Activated naive CD8-positive, alpha-beta T cell (primary cell): ENCODE measurements at regions not wholly inside any gene's neighbourhood (a gene's known extent, or its start where the extent isn't known, plus 50 kb on each side); places are given as distances from the start of the nearest gene placed in this dataset.

Experiments
- H3K27ac Mint-ChIP-seq: one replicate; pipeline ENCODE4 v1.8.0; 2021; ENCODE audit warnings: mixed read lengths
- H3K27me3 Mint-ChIP-seq: one replicate; pipeline ENCODE4 v1.8.0; 2021; ENCODE audit warnings: mixed read lengths
- H3K36me3 Mint-ChIP-seq: one replicate; pipeline ENCODE4 v1.8.0; 2021; ENCODE audit warnings: mixed read lengths
- H3K4me1 Mint-ChIP-seq: one replicate; pipeline ENCODE4 v1.8.0; 2021; ENCODE audit warnings: low read depth, mixed read lengths
- H3K4me3 Mint-ChIP-seq: one replicate; pipeline ENCODE4 v1.8.0; 2021; ENCODE audit warnings: mild to moderate bottlenecking, mixed read lengths
- H3K9me3 Mint-ChIP-seq: one replicate; pipeline ENCODE4 v1.8.0; 2021; ENCODE audit warnings: low read depth, mixed read lengths

DNA sequence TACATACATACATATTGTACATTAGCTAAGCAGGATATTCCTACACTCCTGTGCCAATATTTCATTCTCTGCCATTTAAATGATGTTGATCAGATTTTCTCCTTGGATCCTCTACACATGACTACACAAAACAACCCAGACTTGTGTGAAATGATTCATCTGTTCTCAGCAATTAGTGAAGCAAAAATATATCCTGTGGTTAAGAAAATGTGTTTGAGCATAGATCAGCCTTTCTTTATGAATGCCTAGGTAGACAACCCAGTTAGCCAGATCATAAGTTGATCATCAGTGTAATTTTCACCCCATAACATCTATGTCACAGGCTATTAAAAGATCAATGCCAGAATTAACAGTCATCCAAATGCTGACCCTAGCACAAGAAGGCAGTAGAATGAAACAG is 275.2 kb upstream of the EDNRB start:
- H3K4me1 Mint-ChIP-seq, result no peaks in the 10 kb centered on the region
- no peaks in the 10 kb centered on the region for H3K36me3 Mint-ChIP-seq
- peaks cover 5% of the 10 kb centered on the region for H3K27me3 Mint-ChIP-seq
- H3K4me3 Mint-ChIP-seq, result no peak overlapping the region
- H3K27ac Mint-ChIP-seq, result no peak overlapping the region
- no peaks in the 10 kb centered on the region for H3K9me3 Mint-ChIP-seq

DNA sequence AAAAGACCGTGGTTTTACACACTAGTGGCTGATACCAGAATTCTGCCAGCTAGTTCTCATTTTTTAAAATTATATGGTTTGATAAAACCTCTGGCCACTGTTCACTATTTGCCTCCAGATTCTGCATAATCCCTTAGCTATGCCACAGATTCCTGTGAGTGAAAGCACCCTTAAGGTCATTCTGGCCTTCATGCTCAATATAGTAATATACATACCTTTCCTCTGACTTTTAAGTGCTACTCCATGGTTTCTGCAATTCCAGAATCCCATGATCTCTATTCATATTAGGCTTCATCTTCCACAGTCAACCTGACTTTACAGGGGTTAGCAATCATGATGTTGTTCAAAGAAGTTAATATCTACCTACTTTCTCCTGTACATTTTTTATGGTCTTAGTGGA is 274.1 kb upstream of the EDNRB start:
- Mint-ChIP-seq H3K9me3 (no peaks in the 10 kb centered on the region), H3K27me3 (peaks cover 5% of the 10 kb centered on the region), H3K27ac (no peak overlapping the region), H3K4me1 (no peaks in the 10 kb centered on the region), H3K36me3 (no peaks in the 10 kb centered on the region), H3K4me3 (no peak overlapping the region)

DNA sequence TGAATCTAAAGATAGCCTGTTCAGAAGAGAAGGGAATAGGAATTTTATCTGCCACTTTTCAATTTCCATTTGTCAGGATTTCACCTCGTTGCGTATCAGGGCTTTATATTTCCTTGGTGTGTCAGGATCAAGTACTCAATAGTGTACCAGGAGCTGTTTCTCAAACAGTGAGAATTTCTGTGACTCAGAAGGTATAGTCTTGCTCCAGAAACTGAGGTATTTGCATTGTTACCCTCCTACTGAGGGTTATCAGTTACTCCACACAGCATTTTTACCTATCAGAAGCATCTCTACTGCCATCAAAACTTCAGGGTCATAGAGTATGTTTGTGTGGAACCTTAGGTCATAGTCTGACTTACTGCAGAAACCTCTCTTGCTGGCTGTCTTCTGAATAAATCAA is 271.7 kb upstream of the EDNRB start:
- Mint-ChIP-seq H3K9me3 (no peaks in the 10 kb centered on the region), H3K27ac (no peak overlapping the region), H3K36me3 (no peaks in the 10 kb centered on the region), H3K4me3 (no peak overlapping the region), H3K4me1 (no peaks in the 10 kb centered on the region), H3K27me3 (peaks cover 3% of the 10 kb centered on the region)

DNA sequence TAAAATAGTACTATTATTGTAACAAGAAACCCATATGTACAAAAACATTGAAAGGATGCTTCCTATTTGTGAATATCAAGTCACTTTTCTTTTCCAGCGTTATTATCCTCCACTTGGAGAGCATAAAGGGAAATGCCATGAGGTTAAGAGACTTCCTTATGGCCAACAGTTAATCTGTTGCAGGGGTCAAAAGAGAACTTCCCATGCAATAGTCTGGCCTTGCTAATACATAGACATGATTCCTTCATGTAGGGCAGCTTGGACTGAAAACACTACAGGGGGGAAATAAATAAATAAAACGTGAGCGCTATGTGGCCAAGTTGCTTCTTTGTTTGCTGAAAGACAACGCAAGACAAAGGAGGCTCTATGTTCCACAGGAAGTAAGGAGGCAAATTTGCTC is 269.1 kb upstream of the EDNRB start:
- no peaks in the 10 kb centered on the region for H3K4me1 Mint-ChIP-seq
- H3K27me3 Mint-ChIP-seq, result peaks cover 2% of the 10 kb centered on the region

DNA sequence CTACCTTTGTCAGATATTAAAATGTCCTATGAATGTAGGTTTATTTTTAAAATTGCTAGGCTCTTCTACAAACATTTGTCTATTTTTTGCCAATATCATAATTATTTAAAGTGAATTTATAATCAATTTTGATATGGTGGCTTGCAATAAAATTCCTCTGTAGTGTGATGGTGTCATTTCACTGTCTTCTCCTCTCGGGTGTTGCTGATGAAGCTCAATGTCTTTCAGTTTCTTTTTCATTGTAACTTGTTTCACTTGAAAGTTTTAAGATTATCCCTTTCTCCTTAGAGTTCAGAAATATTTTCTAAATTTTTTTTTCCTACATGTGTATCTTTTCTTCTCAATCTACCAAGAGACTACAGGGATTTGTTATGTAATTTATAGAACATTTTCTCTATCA is 267.1 kb upstream of the EDNRB start:
- Mint-ChIP-seq H3K4me3 (no peak overlapping the region), H3K4me1 (no peaks in the 10 kb centered on the region), H3K27ac (no peak overlapping the region), H3K9me3 (no peaks in the 10 kb centered on the region), H3K36me3 (no peaks in the 10 kb centered on the region), H3K27me3 (peaks cover 7% of the 10 kb centered on the region)

More for the DNA sequence above, 269.1 kb upstream of the EDNRB start:
- no peaks in the 10 kb centered on the region for H3K36me3 Mint-ChIP-seq
- no peaks in the 10 kb centered on the region for H3K9me3 Mint-ChIP-seq
- no peak overlapping the region for H3K27ac Mint-ChIP-seq
- no peak overlapping the region for H3K4me3 Mint-ChIP-seq

DNA sequence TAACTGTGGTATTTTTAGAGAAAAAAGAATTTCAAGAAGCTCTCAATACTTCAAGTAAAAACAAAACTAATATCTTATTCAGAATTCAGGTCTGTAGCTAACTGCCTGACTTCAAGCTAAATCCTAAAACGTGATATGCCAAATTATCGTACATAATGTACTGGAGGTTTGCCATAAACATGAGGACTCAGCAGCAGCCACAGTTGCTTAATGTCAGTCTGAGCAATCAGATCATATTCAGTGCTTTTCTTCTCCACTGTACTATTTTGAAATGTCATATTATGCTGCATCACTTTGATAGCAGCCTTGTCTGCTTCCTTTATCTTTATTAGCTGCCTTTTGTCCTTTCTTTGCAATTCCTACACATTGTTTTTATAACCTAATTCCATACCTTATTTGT is 265.1 kb upstream of the EDNRB start:
- H3K9me3 Mint-ChIP-seq, result no peaks in the 10 kb centered on the region
- H3K4me1 Mint-ChIP-seq, result no peaks in the 10 kb centered on the region
- H3K4me3 Mint-ChIP-seq, result no peak overlapping the region
- H3K36me3 Mint-ChIP-seq, result no peaks in the 10 kb centered on the region
- no peak overlapping the region for H3K27ac Mint-ChIP-seq
- H3K27me3 Mint-ChIP-seq, result peaks cover 7% of the 10 kb centered on the region

DNA sequence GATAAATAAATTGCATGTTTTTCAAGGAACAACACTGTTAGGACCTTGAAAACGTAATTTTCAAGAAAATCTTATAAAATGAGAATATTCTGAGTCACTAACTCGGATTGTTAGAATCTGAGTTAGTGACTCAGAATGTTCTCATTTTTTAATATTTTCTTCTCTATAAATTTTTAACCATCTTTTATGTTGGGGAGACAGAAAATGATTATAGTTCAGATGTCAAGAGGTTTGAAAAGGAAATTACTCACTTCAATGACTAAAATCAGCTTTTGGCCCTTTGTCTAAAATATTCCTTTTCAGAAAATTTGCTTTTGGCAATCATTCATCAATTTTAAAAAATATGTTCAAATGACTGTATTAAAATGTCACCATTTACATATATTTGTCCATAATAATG is 264.2 kb upstream of the EDNRB start:
- peaks cover 7% of the 10 kb centered on the region for H3K27me3 Mint-ChIP-seq
- H3K9me3 Mint-ChIP-seq, result no peaks in the 10 kb centered on the region
- H3K27ac Mint-ChIP-seq, result no peak overlapping the region
- no peak overlapping the region for H3K4me3 Mint-ChIP-seq
- no peaks in the 10 kb centered on the region for H3K36me3 Mint-ChIP-seq
- H3K4me1 Mint-ChIP-seq, result no peaks in the 10 kb centered on the region

DNA sequence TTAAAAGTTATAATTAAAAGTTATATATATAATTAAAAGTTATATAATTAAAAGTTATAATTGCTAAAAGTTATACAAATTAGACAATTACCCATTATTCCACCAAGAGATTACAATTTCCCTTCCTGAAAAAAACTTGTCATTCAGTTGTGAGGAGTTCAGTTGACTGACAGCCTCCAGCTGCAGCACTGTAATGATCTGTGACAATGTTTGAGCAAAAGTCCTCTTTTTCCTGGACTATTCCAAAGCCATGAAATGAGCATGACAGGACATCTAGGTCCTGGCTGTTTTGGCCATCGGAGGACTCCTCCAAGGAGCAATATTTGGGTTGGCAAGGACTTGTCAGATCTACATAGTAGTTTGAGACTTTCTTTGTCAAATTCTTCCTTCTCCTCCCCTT is 258.7 kb upstream of the EDNRB start:
- no peaks in the 10 kb centered on the region for H3K36me3 Mint-ChIP-seq
- H3K9me3 Mint-ChIP-seq, result peaks cover 1% of the 10 kb centered on the region
- no peak overlapping the region for H3K27ac Mint-ChIP-seq
- H3K4me1 Mint-ChIP-seq, result no peaks in the 10 kb centered on the region
- peaks cover 7% of the 10 kb centered on the region for H3K27me3 Mint-ChIP-seq
- no peak overlapping the region for H3K4me3 Mint-ChIP-seq

DNA sequence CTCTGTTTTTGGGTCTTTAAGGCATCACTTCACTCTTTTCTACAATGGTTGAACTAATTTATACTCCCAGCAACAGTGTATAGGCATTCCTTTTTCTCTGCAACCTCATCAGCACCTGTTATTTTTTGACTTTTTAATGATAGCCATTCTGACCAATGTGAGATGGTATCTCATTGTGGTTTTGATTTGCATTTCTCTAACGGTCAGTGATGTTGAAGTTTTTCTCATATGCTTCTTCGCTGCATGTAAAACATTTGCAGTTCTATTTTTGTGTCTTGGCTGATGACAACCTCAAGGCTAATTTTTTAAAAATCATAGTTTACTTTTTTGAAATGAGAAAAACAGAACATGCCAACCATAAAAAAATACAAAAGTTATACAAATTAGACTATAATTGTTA is 258.2 kb upstream of the EDNRB start:
- Mint-ChIP-seq H3K27me3 (peaks cover 3% of the 10 kb centered on the region), H3K4me1 (no peaks in the 10 kb centered on the region), H3K36me3 (no peaks in the 10 kb centered on the region), H3K9me3 (peaks cover 2% of the 10 kb centered on the region), H3K27ac (no peak overlapping the region), H3K4me3 (no peak overlapping the region)

DNA sequence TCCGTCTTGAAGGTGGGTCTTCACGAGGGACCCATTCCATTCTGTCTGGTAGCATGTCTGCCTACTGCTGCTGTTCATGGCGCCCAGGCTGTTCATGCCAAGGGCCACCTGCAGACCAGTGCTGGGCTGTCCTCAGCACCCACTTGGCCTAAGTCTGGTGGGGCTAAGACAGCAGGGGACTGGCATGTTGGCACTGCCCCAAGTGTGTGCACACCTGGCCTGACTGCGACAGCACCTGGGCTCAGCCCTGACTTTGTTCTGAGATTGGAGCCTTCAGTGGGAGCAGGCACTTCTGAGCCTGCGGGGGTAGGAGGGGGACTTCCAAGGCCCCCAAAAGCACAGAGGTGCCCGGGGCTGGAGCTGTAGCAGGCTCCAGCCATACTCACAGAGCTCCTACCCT is 250.8 kb upstream of the EDNRB start:
- H3K4me3 Mint-ChIP-seq, result no peak overlapping the region
- no peak overlapping the region for H3K27ac Mint-ChIP-seq
- peaks cover 2% of the 10 kb centered on the region for H3K27me3 Mint-ChIP-seq
- H3K4me1 Mint-ChIP-seq, result no peaks in the 10 kb centered on the region
- H3K36me3 Mint-ChIP-seq, result no peaks in the 10 kb centered on the region
- peaks cover 2% of the 10 kb centered on the region for H3K9me3 Mint-ChIP-seq

DNA sequence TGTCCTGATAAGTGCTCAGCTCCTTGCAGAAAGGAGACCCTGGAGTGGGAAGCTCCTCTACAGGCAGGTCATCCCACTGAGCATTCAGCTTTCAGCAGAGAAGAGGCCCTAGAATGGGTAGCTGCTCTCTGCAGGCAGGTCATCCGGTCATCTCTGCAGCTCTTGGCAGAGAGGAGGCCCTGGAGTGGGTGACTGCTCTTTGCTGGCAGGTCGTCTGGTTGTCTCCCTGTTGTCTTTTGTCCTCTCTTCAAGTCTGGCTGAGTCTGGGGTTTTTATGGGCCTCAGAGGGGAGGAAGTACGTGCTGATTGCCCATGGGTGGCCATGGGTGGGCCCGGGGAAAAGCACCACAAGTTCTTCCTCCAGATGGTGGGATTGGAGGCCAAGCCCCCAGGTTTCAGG is 250.3 kb upstream of the EDNRB start:
- Mint-ChIP-seq H3K9me3 (peaks cover 2% of the 10 kb centered on the region), H3K4me3 (no peak overlapping the region), H3K27ac (no peak overlapping the region), H3K36me3 (no peaks in the 10 kb centered on the region), H3K27me3 (peaks cover 2% of the 10 kb centered on the region), H3K4me1 (no peaks in the 10 kb centered on the region)

DNA sequence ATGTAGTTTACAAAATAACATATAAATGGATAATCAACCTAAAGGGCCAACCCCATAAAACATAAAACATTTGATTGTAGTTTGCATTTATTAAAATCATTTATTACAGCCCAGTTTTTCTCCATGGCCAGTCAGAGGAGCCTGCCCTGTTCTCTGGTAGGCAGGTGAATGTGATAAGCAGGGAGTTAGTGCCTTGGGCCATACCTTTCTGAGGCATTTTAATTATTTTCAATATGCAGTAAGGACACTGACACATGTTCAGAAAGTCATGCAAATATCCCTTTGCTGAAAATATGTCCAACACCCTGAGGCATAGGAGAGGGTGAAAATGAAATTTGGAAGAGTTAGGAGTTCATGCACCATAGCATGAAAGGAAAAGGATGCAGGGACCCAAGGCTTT is 242.6 kb upstream of the EDNRB start:
- Mint-ChIP-seq H3K36me3 (no peaks in the 10 kb centered on the region), H3K9me3 (no peaks in the 10 kb centered on the region), H3K27me3 (peaks cover 7% of the 10 kb centered on the region), H3K4me3 (no peak overlapping the region), H3K4me1 (no peaks in the 10 kb centered on the region), H3K27ac (no peak overlapping the region)

DNA sequence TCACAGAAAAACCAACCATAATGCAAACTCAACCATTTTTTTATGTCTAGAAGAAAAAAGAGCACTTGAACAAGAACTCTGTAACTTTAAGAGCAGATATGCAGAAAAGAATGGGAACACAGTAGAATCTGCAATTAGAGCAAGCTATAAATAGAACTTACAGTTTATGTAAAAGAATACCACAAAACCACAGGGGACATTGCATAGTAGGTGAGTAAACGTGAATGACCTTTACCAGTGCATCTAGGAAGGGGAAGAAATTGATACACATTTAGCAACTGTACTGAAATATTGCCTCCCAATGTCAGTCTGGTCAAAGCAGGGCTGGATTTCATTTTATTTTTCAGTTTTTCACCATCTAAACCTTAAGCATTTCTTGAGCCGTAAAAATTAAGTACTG is 242.2 kb upstream of the EDNRB start:
- Mint-ChIP-seq H3K9me3 (no peaks in the 10 kb centered on the region), H3K4me3 (no peak overlapping the region), H3K27me3 (peaks cover 7% of the 10 kb centered on the region), H3K27ac (no peak overlapping the region), H3K4me1 (no peaks in the 10 kb centered on the region), H3K36me3 (no peaks in the 10 kb centered on the region)

DNA sequence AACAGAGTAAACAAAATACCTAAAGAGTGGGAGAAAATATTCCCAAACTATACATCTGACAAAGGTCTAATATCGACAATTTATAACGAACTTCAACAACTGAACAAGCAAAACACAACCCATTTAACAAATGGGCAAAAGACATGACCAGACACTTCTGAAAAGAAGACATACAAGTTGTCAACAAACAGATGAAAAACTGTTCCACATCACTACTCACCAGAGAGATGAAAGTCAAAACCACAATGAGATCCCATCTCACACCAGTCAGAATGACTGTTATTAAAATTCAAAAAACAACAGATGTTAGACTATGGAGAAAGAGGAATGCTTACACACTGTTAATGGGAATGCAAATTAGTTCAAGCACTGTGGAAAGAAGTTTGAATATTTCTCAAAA is 233.8 kb upstream of the EDNRB start:
- Mint-ChIP-seq H3K27me3 (peaks cover 4% of the 10 kb centered on the region), H3K4me3 (no peak overlapping the region), H3K27ac (no peak overlapping the region), H3K9me3 (no peaks in the 10 kb centered on the region), H3K4me1 (no peaks in the 10 kb centered on the region), H3K36me3 (no peaks in the 10 kb centered on the region)

DNA sequence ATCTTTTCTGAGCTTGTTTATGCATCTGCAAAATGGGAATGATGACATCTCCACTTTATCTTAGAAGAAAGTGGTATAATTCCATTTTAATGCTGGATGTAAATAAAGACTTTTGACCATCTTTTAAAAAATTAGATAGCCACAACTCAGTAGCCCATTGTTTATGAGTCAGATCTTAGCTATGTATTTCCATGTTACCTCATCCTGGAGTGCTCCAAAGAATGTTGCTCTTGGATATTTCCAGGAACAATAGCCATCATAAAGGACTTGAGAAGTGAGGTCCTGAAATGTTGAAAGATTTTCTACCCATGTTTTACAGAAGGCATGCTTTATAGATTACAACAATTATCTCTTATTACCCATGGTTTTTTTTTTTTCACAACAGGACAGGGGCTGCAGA is 229.3 kb upstream of the EDNRB start:
- Mint-ChIP-seq H3K4me1 (no peaks in the 10 kb centered on the region), H3K27me3 (peaks cover 5% of the 10 kb centered on the region), H3K27ac (no peak overlapping the region), H3K36me3 (no peaks in the 10 kb centered on the region), H3K9me3 (no peaks in the 10 kb centered on the region), H3K4me3 (no peak overlapping the region)

DNA sequence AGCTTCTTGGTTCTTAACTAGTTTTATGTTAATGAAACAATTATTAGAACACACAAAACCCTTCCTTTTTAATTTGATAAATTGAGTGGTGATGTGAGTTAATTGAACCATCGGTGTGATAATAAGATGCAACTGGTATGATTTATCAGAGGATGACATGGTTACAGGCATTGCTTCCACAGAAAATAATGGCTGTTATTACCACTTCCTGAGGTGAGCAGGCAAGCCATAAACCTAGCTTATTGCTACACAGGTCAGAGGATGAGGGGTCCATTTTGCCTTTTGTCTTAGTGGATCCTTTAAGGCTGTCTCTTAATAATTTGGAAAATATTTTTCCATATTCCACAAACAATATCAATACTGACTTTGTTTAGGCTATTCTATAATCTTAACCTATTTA is 226.6 kb upstream of the EDNRB start:
- H3K4me3 Mint-ChIP-seq, result no peak overlapping the region
- H3K27ac Mint-ChIP-seq, result no peak overlapping the region
- H3K9me3 Mint-ChIP-seq, result no peaks in the 10 kb centered on the region
- H3K27me3 Mint-ChIP-seq, result peaks cover 5% of the 10 kb centered on the region
- no peaks in the 10 kb centered on the region for H3K4me1 Mint-ChIP-seq
- H3K36me3 Mint-ChIP-seq, result no peaks in the 10 kb centered on the region

DNA sequence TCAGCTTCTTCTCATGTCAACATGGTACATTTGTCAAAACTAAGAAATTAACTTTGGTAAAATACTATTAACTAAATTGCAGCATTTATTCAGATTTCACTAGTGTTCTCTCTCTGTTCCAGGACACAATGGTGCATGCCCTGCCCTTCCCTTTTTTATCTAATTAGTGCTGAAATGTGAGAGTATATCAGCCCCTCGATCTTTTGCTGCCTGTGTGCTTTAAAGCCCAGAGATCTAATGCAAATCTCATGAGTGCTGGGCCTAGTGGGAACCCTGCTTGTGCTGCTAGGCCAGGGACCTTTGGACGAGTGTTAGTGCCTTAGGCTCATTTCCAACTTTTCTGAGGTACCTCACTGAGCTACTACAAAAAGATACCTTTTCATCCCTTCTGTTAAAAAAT is 221.1 kb upstream of the EDNRB start:
- H3K27me3 Mint-ChIP-seq, result peaks cover 2% of the 10 kb centered on the region
- no peaks in the 10 kb centered on the region for H3K36me3 Mint-ChIP-seq
- H3K9me3 Mint-ChIP-seq, result no peaks in the 10 kb centered on the region
- no peak overlapping the region for H3K4me3 Mint-ChIP-seq
- peaks cover 5% of the 10 kb centered on the region for H3K4me1 Mint-ChIP-seq
- H3K27ac Mint-ChIP-seq, result no peak overlapping the region
